ENCODE measurements at regions not wholly inside any gene's neighbourhood (a gene's known extent, or its start where the extent isn't known, plus 50 kb on each side); places are given as distances from the start of the nearest gene placed in this dataset.

DNA sequence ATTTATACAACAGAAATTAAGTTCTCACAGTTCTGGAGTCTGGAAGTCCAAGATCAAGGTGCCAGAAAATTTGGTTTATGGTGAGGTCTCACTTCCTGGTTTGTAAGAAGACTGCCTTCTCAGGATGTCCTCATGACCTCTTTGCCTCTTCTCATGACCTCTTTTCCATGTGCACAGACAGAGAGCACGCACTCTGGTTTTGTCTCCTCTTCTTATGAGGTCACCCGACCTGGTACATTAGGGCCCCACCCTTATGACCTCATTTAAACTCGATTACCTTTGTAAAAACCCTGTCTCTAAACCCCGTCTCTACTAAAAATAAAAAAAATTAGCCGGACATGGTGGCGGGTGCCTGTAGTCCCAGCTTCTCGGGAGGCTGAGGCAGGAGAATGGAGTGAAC is 155.9 kb downstream of the KIT start:
- ChIA-PET POLR2A (ENCODE audit: unreplicated experiment) (no interaction called here), CTCF (interaction anchor here (1.1 kb wide), 1 partner anchor 10 kb away, joined by 3 read pairs; no protein-coding TSS in a partner anchor)
- BruUV-seq (replicated peaks) = no TSS peak
- H3K9me1 ChIP-seq (ENCODE audit: insufficient read depth, low read length) = no peaks in the 10 kb centered on the region
- no peak overlapping the region for H2BK120ac ChIP-seq (ENCODE audit: low read depth, low read length)
- DNase-seq (no peak), ATAC-seq (ENCODE audit: low read depth) (no peak)
- H3K79me1 ChIP-seq (ENCODE audit: low read depth in 1 of 2, low read length in 2 of 2) = no peaks in the 10 kb centered on the region
- in situ Hi-C loops (cut with MboI; ENCODE audit: low sequenced_read_pairs) = loop anchor here (25.0 kb wide), 1 partner anchor 499 kb away; no protein-coding TSS in a partner anchor
- no peak overlapping the region for H2AK5ac ChIP-seq (ENCODE audit: low read depth, low read length)
- dilution Hi-C loops (cut with HindIII; ENCODE audit: low sequenced_read_pairs, unreplicated experiment) = no loop called here
- H3K4me2 ChIP-seq (ENCODE audit: low read depth, low read length) = no peak overlapping the region
- H3K9me3 ChIP-seq (ENCODE audit: control insufficient read depth, insufficient read depth, low read length) = no peaks in the 10 kb centered on the region; the same call in 1 of the 2 replicates
- no peak overlapping the region for H2BK15ac ChIP-seq (ENCODE audit: low read depth, low read length)
- H2BK5ac ChIP-seq (ENCODE audit: low read depth, low read length, poor library complexity, severe bottlenecking) = no peak overlapping the region
- 40% methylated on average over 1 of the region's 7 CpGs; no CpG with 5 or more reads in 1 of the 2 experiments for WGBS, 2 experiments (ENCODE audit: extremely low coverage in 2 of 2, insufficient read length in 1 of 2)
- intact Hi-C loops (cut with micrococcal nuclease) = no loop called here
- no peak for TF ChIP-seq POLR2A (IDR thresholded peaks at IDR 0.05; ENCODE audit: low read depth, low read length)
- TF ChIP-seq NFE2L2 (IDR thresholded peaks at IDR 0.05; ENCODE audit: low read depth, low read length) = no peak
- TF ChIP-seq RFX5 (IDR thresholded peaks at IDR 0.05; ENCODE audit: low read depth, low read length) = no peak
- TF ChIP-seq MAZ (IDR thresholded peaks at IDR 0.05; ENCODE audit: borderline replicate concordance, low read depth, low read length) = no peak
- TF ChIP-seq, protein P1, sequence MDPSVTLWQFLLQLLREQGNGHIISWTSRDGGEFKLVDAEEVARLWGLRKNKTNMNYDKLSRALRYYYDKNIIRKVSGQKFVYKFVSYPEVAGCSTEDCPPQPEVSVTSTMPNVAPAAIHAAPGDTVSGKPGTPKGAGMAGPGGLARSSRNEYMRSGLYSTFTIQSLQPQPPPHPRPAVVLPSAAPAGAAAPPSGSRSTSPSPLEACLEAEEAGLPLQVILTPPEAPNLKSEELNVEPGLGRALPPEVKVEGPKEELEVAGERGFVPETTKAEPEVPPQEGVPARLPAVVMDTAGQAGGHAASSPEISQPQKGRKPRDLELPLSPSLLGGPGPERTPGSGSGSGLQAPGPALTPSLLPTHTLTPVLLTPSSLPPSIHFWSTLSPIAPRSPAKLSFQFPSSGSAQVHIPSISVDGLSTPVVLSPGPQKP (IDR thresholded peaks at IDR 0.05; ENCODE audit: borderline replicate concordance, low read depth, low read length) = no peak
- no peak for TF ChIP-seq MXI1 (IDR thresholded peaks at IDR 0.05; ENCODE audit: borderline replicate concordance, low read depth, low read length)
- TF ChIP-seq MAFK (IDR thresholded peaks at IDR 0.05; ENCODE audit: low read depth, low read length) = no peak
- TF ChIP-seq BHLHE40 (IDR thresholded peaks at IDR 0.05; ENCODE audit: low read depth, low read length) = no peak
- no peak for TF ChIP-seq RCOR1 (IDR thresholded peaks at IDR 0.05; ENCODE audit: insufficient replicate concordance, low read length)
- TF ChIP-seq CEBPB (IDR thresholded peaks at IDR 0.05; ENCODE audit: low read depth, low read length) = no peak
- TF ChIP-seq, protein P2, sequence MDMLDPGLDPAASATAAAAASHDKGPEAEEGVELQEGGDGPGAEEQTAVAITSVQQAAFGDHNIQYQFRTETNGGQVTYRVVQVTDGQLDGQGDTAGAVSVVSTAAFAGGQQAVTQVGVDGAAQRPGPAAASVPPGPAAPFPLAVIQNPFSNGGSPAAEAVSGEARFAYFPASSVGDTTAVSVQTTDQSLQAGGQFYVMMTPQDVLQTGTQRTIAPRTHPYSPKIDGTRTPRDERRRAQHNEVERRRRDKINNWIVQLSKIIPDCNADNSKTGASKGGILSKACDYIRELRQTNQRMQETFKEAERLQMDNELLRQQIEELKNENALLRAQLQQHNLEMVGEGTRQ (IDR thresholded peaks at IDR 0.05; ENCODE audit: low read depth, low read length) = no peak
- no peak for TF ChIP-seq RAD21 (IDR thresholded peaks at IDR 0.05; ENCODE audit: low read length)
- TF ChIP-seq FOS (IDR thresholded peaks at IDR 0.05; ENCODE audit: low read depth, low read length) = no peak
- no peak for TF ChIP-seq SMC3 (IDR thresholded peaks at IDR 0.05; ENCODE audit: low read depth, low read length)
- H2AFZ ChIP-seq (replicated peaks; ENCODE audit: low read length, poor library complexity) = no peak overlapping the region
- H3K4ac ChIP-seq (ENCODE audit: low read depth, low read length) = no peak overlapping the region
- no peak overlapping the region for H3K18ac ChIP-seq (ENCODE audit: low read depth, low read length)
- H3K27me3 ChIP-seq (ENCODE audit: control insufficient read depth, insufficient read depth, low read length) = no peaks in the 10 kb centered on the region
- no peak overlapping the region for H2BK20ac ChIP-seq (ENCODE audit: low read depth, low read length)
- no peaks in the 10 kb centered on the region for H4K20me1 ChIP-seq (ENCODE audit: insufficient read depth, low read length)
- H4K91ac ChIP-seq (ENCODE audit: insufficient read depth, low read depth, low read length) = no peak overlapping the region
- H3K9ac ChIP-seq (ENCODE audit: low read depth, low read length) = no peak overlapping the region
- H3K14ac ChIP-seq (replicated peaks; ENCODE audit: low read depth, low read length) = no peak overlapping the region
- H3K36me3 ChIP-seq (ENCODE audit: control insufficient read depth, insufficient read depth, low read length) = no peaks in the 10 kb centered on the region
- H3K27ac ChIP-seq (ENCODE audit: insufficient read depth, low read length) = no peak overlapping the region
- no peak overlapping the region for H3K4me3 ChIP-seq (ENCODE audit: insufficient read depth, low read depth, low read length)
- H4K5ac ChIP-seq (ENCODE audit: low read depth, low read length) = no peak overlapping the region
- H3K56ac ChIP-seq (ENCODE audit: extremely low read depth, insufficient read depth, low read length) = no peak overlapping the region
- H4K8ac ChIP-seq (ENCODE audit: low read depth in 2 of 2, low read length in 2 of 2) = no peak overlapping the region
- H3K23ac ChIP-seq (ENCODE audit: low read depth, low read length) = no peak overlapping the region
- no peaks in the 10 kb centered on the region for H3K4me1 ChIP-seq (ENCODE audit: control insufficient read depth, insufficient read depth, low read length)
- H2AK9ac ChIP-seq (replicated peaks; ENCODE audit: low read depth, low read length, poor library complexity) = no peak overlapping the region

Data from IMR-90 (cell line).